IMR-90 (cell line): ENCODE measurements at regions not wholly inside any gene's neighbourhood (a gene's known extent, or its start where the extent isn't known, plus 50 kb on each side); places are given as distances from the start of the nearest gene placed in this dataset.

Experiments used
- ATAC-seq: fragments of 200-7000 bp; cut with Tn5 transposase; 2 replicates; pipeline ENCODE4 v1.9.1; 2020; ENCODE audit warnings: low read depth, mild to moderate bottlenecking, moderate library complexity
- BruUV-seq: library from RNA; stranded (reverse); fragments of 400-500 nt; replicated peaks from 2 replicates; lab custom pipeline; 2021; lab: Mats Ljungman, UMichigan
- CTCF ChIA-PET: fragments of 300-600 bp; formaldehyde crosslinking; extraction: SDS; loops from one replicate; lab custom pipeline; 2021; ENCODE audit warnings: antibody characterized with exemption; lab: Yijun Ruan, JAX
- POLR2A ChIA-PET: fragments of 300-600 bp; sonication (Branson Sonifier 250); formaldehyde crosslinking; loops from one replicate; lab custom pipeline; 2022; ENCODE audit warnings: antibody characterized with exemption; ENCODE audit not compliant: unreplicated experiment; lab: Charles Lee
- DNase-seq: peaks from one replicate; pipeline ENCODE4 v3.0.0; 2013
- H2AFZ ChIP-seq: replicated peaks from 2 replicates; pipeline ENCODE3; 2013; ENCODE audit warnings: low read length, mild to moderate bottlenecking; ENCODE audit not compliant: poor library complexity
- H2AK5ac ChIP-seq: 2 replicates; pipeline ENCODE4 v1.6.1; 2013; ENCODE audit warnings: low read depth, low read length, inconsistent platforms
- H2AK9ac ChIP-seq: replicated peaks from 2 replicates; pipeline ENCODE3; 2013; ENCODE audit warnings: mild to moderate bottlenecking, low read depth, low read length, moderate library complexity; ENCODE audit not compliant: poor library complexity
- H2BK120ac ChIP-seq: 2 replicates; pipeline ENCODE4 v1.6.1; 2013; ENCODE audit warnings: low read depth, low read length, inconsistent platforms
- H2BK15ac ChIP-seq: 3 replicates; pipeline ENCODE4 v1.6.1; 2013; ENCODE audit warnings: low read depth, low read length, inconsistent platforms
- H2BK20ac ChIP-seq: 2 replicates; pipeline ENCODE4 v1.6.1; 2013; ENCODE audit warnings: low read depth, mild to moderate bottlenecking, inconsistent platforms, low read length, moderate library complexity
- H2BK5ac ChIP-seq: 2 replicates; pipeline ENCODE4 v1.6.1; 2013; ENCODE audit warnings: mild to moderate bottlenecking, low read depth, low read length, inconsistent platforms; ENCODE audit not compliant: poor library complexity, severe bottlenecking
- H3K14ac ChIP-seq: replicated peaks from 2 replicates; pipeline ENCODE4 v1.6.1; 2013; ENCODE audit warnings: low read depth, low read length, inconsistent platforms
- H3K18ac ChIP-seq: 2 replicates; pipeline ENCODE4 v1.6.1; 2013; ENCODE audit warnings: low read depth, low read length, control low read depth
- H3K23ac ChIP-seq: 2 replicates; pipeline ENCODE4 v1.6.1; 2013; ENCODE audit warnings: low read depth, low read length, inconsistent platforms
- H3K27ac ChIP-seq: 2 replicates; pipeline ENCODE4 v1.5.1; 2013; ENCODE audit warnings: mild to moderate bottlenecking, control low read depth, low read length; ENCODE audit not compliant: insufficient read depth
- H3K27me3 ChIP-seq: 2 replicates; pipeline ENCODE4 v1.6.1; 2013; ENCODE audit warnings: low read length; ENCODE audit not compliant: control insufficient read depth, insufficient read depth
- H3K36me3 ChIP-seq: 2 replicates; pipeline ENCODE4 v1.6.1; 2013; ENCODE audit warnings: low read length, mixed read lengths; ENCODE audit not compliant: control insufficient read depth, insufficient read depth
- H3K4ac ChIP-seq: 2 replicates; pipeline ENCODE4 v1.6.1; 2013; ENCODE audit warnings: low read depth, low read length, inconsistent platforms
- H3K4me1 ChIP-seq: 2 replicates; pipeline ENCODE4 v1.6.1; 2013; ENCODE audit warnings: low read length, mixed read lengths; ENCODE audit not compliant: control insufficient read depth, insufficient read depth
- H3K4me2 ChIP-seq: 2 replicates; pipeline ENCODE4 v1.6.1; 2013; ENCODE audit warnings: low read depth, mild to moderate bottlenecking, control low read depth, low read length, moderate library complexity
- H3K4me3 ChIP-seq: 2 replicates; pipeline ENCODE4 v1.5.1; 2013; ENCODE audit warnings: low read depth, mild to moderate bottlenecking, control low read depth, low read length, moderate library complexity; ENCODE audit not compliant: insufficient read depth
- H3K56ac ChIP-seq: 2 replicates; pipeline ENCODE4 v1.6.1; 2013; ENCODE audit warnings: low read length, inconsistent platforms; ENCODE audit not compliant: insufficient read depth; ENCODE audit errors: extremely low read depth
- H3K79me1 ChIP-seq, 2 experiments: 2 replicates each; pipeline ENCODE4 v1.6.1; 2013; ENCODE audit warnings: low read length in 2 of 2, inconsistent platforms in 1 of 2, low read depth in 1 of 2
- H3K9ac ChIP-seq: 2 replicates; pipeline ENCODE4 v1.6.1; 2013; ENCODE audit warnings: low read depth, low read length, control low read depth
- H3K9me1 ChIP-seq: 2 replicates; pipeline ENCODE4 v1.6.1; 2013; ENCODE audit warnings: low read length, inconsistent platforms; ENCODE audit not compliant: insufficient read depth
- H3K9me3 ChIP-seq: 2 replicates; pipeline ENCODE4 v1.6.1; 2013; ENCODE audit warnings: low read length; ENCODE audit not compliant: control insufficient read depth, insufficient read depth
- H4K20me1 ChIP-seq: 2 replicates; pipeline ENCODE4 v1.6.1; 2013; ENCODE audit warnings: low read length, inconsistent platforms; ENCODE audit not compliant: insufficient read depth
- H4K5ac ChIP-seq: 2 replicates; pipeline ENCODE4 v1.6.1; 2013; ENCODE audit warnings: mild to moderate bottlenecking, low read depth, low read length, control low read depth
- H4K8ac ChIP-seq, 2 experiments: 2 replicates each; pipeline ENCODE4 v1.6.1; 2013; ENCODE audit warnings: low read depth in 2 of 2, low read length in 2 of 2, control low read depth in 1 of 2, inconsistent platforms in 1 of 2
- H4K91ac ChIP-seq: 2 replicates; pipeline ENCODE4 v1.6.1; 2013; ENCODE audit warnings: low read depth, low read length, inconsistent platforms; ENCODE audit not compliant: insufficient read depth
- CHD1 ChIP-seq: IDR thresholded peaks from 2 replicates; pipeline ENCODE4 v1.6.1; 2012; ENCODE audit warnings: low read depth, low read length, improper control_type of control experiment
- MAFK ChIP-seq: IDR thresholded peaks from 2 replicates; pipeline ENCODE4 v1.6.1; 2012; ENCODE audit warnings: low read depth, low read length, improper control_type of control experiment
- WGBS, 2 experiments: methylation state at CpG; one replicate each; pipeline versions ENCODE4 v1.1.5 to v1.1.7; 2013; ENCODE audit warnings: missing lambda C conversion rate in 2 of 2; ENCODE audit not compliant: insufficient read length in 1 of 2; ENCODE audit errors: extremely low coverage in 2 of 2; 5-methylcytosine and 5-hydroxymethylcytosine counted together
- dilution Hi-C: fragments of 300-500 bp; cut with HindIII; formaldehyde crosslinking; loops from one replicate; pipeline ENCODE4 v1.14.3; 2018; ENCODE audit warnings: low sequenced_read_pairs; ENCODE audit not compliant: unreplicated experiment
- in situ Hi-C: fragments of 300-500 bp; cut with MboI; formaldehyde crosslinking; loops from 3 replicates; pipeline ENCODE4 v1.14.3; 2019; ENCODE audit warnings: low sequenced_read_pairs, inconsistent platforms, mixed read lengths
- intact Hi-C: fragments of 100-400 bp; cut with micrococcal nuclease; formaldehyde crosslinking; loops from 2 replicates; pipeline ENCODE4 v1.10.0; 2022

DNA sequence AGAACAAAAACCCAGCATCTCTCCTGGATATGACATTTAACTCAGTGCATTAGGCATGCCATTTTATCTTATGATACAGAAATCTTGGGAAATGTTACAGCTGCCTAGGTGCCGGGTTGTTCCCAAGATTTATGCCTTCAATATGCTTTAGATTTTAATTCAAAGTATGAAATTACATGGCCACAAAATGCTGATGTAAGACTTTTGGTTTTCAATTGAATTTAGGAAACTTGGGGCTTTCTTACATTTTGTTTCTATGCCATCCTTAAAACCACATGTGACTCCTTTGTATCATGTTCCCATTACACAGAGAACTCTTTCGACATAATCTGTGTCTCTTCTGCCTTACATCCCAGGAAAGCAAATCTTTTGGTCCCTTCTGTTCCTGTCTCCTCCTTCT, 83.9 kb downstream of the CCNA1 start:
- H3K27me3 ChIP-seq, result no peaks in the 10 kb centered on the region
- H3K4me3 ChIP-seq, result no peak overlapping the region
- H3K9ac ChIP-seq, result no peak overlapping the region
- no peak overlapping the region for H3K4ac ChIP-seq
- H3K4me2 ChIP-seq, result no peak overlapping the region
- H2BK5ac ChIP-seq, result no peak overlapping the region
- H2BK20ac ChIP-seq, result no peak overlapping the region
- H3K36me3 ChIP-seq, result no peaks in the 10 kb centered on the region
- H2AFZ ChIP-seq, result no peak overlapping the region
- no peak overlapping the region for H2AK5ac ChIP-seq
- CTCF ChIA-PET, result interaction anchor here (1.3 kb wide), 1 partner anchor 9 kb away, joined by 3 read pairs; no protein-coding TSS in a partner anchor
- in situ Hi-C loops, result no loop called here
- H2BK120ac ChIP-seq, result no peak overlapping the region
- H3K27ac ChIP-seq, result no peak overlapping the region
- H3K56ac ChIP-seq, result no peak overlapping the region
- no peak overlapping the region for H2AK9ac ChIP-seq
- no peak overlapping the region for H3K18ac ChIP-seq
- intact Hi-C loops, result no loop called here
- dilution Hi-C loops, result no loop called here
- no TSS peak for BruUV-seq
- POLR2A ChIA-PET, result no interaction called here
- no peaks in the 10 kb centered on the region for H4K20me1 ChIP-seq
- no peak for ATAC-seq
- 33% methylated on average over 1 of the region's 2 CpGs; no CpG with 5 or more reads in 1 of the 2 experiments for WGBS, 2 experiments
- no peak overlapping the region for H2BK15ac ChIP-seq
- no peaks in the 10 kb centered on the region for H3K9me3 ChIP-seq
- H3K4me1 ChIP-seq, result no peaks in the 10 kb centered on the region
- peak; percentile 52 for TF ChIP-seq MAFK
- no peak for TF ChIP-seq CHD1
- H3K9me1 ChIP-seq, result no peaks in the 10 kb centered on the region
- H4K91ac ChIP-seq, result no peak overlapping the region
- no peaks in the 10 kb centered on the region for H3K79me1 ChIP-seq
- no peak overlapping the region for H4K8ac ChIP-seq
- no peak overlapping the region for H4K5ac ChIP-seq
- no peak overlapping the region for H3K23ac ChIP-seq
- H3K14ac ChIP-seq, result no peak overlapping the region
- no peak for DNase-seq
